B cell (primary cell): ENCODE measurements at regions not wholly inside any gene's neighbourhood (a gene's known extent, or its start where the extent isn't known, plus 50 kb on each side); places are given as distances from the start of the nearest gene placed in this dataset.

Experiments used
- ATAC-seq: fragments of 200-7000 bp; cut with Tn5 transposase; one replicate; pipeline ENCODE4 v1.10.0; 2021; ENCODE audit warnings: low read depth, mild to moderate bottlenecking, moderate number of reproducible peaks, moderate library complexity
- CTCF ChIA-PET: fragments of 350-600 bp; sonication (Branson Sonifier 250); formaldehyde crosslinking; loops from one replicate; lab custom pipeline; 2021; ENCODE audit warnings: antibody characterized with exemption, inconsistent platforms; lab: Charles Lee
- POLR2A ChIA-PET: fragments of 350-600 bp; sonication (Branson Sonifier 250); formaldehyde crosslinking; loops from one replicate; lab custom pipeline; 2021; ENCODE audit warnings: antibody characterized with exemption; lab: Charles Lee
- DNase-seq: peaks from one replicate; pipeline ENCODE4 v3.0.0; 2013
- H2AFZ ChIP-seq: 2 replicates; pipeline ENCODE4 v1.6.1; 2012; ENCODE audit warnings: mild to moderate bottlenecking, low read depth, low read length; ENCODE audit not compliant: insufficient read depth, poor library complexity, severe bottlenecking
- H3K27ac ChIP-seq, 2 donors: 1 replicate in 1 of 2; 2 replicates in 1 of 2; pipeline ENCODE4 v1.5.1; 2012 to 2013; ENCODE audit warnings: low read length in 2 of 2, mild to moderate bottlenecking in 2 of 2, moderate library complexity in 1 of 2
- H3K27me3 ChIP-seq, 4 experiments: fragments of 200-600 bp in 1 of 4; sonication (generic) in 1 of 4; replicated peaks in 1 of 4; 1 replicate in 2 of 4; 2 replicates in 2 of 4; pipeline versions ENCODE4 v1.6.1 to v1.7.0; 2013 to 2016; ENCODE audit warnings: low read length in 3 of 4, mild to moderate bottlenecking in 2 of 4, mixed read lengths in 1 of 4, moderate library complexity in 1 of 4; ENCODE audit not compliant: insufficient read depth in 4 of 4, control insufficient read depth in 3 of 4; ENCODE audit errors: control extremely low read depth in 1 of 4
- H3K36me3 ChIP-seq, 2 experiments: replicated peaks in 1 of 2; 1 replicate in 1 of 2; 2 replicates in 1 of 2; pipeline versions ENCODE4 v1.6.1 to v1.7.1; 2013; ENCODE audit warnings: low read length in 1 of 2; ENCODE audit not compliant: insufficient read depth in 2 of 2, control insufficient read depth in 1 of 2; ENCODE audit errors: control extremely low read depth in 1 of 2, extremely low read depth in 1 of 2
- H3K4me1 ChIP-seq, 2 donors: fragments of 200-600 bp in 1 of 2; sonication (generic) in 1 of 2; 1 replicate in 1 of 2; 2 replicates in 1 of 2; pipeline versions ENCODE4 v1.5.1 to v1.6.1; 2013 to 2017; ENCODE audit warnings: low read length in 2 of 2; ENCODE audit not compliant: control insufficient read depth in 2 of 2, insufficient read depth in 2 of 2
- H3K4me2 ChIP-seq: replicated peaks from 2 replicates; pipeline ENCODE3; 2012; ENCODE audit warnings: mild to moderate bottlenecking, low read depth, low read length; ENCODE audit not compliant: poor library complexity, severe bottlenecking
- H3K4me3 ChIP-seq, 5 experiments: fragments of 200-600 bp in 1 of 5; sonication (generic) in 1 of 5; 1 replicate in 3 of 5; 2 replicates in 2 of 5; pipeline versions ENCODE4 v1.5.1 to v1.7.0; 2011 to 2016; ENCODE audit warnings: low read length in 4 of 5, mild to moderate bottlenecking in 4 of 5, low read depth in 2 of 5, control low read depth in 1 of 5, moderate library complexity in 1 of 5; ENCODE audit not compliant: insufficient read depth in 1 of 5; ENCODE audit errors: control extremely low read depth in 1 of 5, extremely low read depth in 1 of 5
- H3K79me2 ChIP-seq: fragments of 200-600 bp; sonication (generic); one replicate; pipeline ENCODE4 v1.6.0; 2016; ENCODE audit warnings: low read length; ENCODE audit not compliant: control insufficient read depth, insufficient read depth
- H3K9ac ChIP-seq: fragments of 200-600 bp; sonication (generic); 2 replicates; pipeline ENCODE4 v1.6.1; 2017; ENCODE audit warnings: mild to moderate bottlenecking, low read length, moderate library complexity
- H3K9me3 ChIP-seq, 3 donors: one replicate each; pipeline versions ENCODE4 v1.6.1 to v1.7.1; 2013; ENCODE audit warnings: low read length in 2 of 3; ENCODE audit not compliant: control insufficient read depth in 2 of 3, insufficient read depth in 1 of 3; ENCODE audit errors: control extremely low read depth in 1 of 3
- H4K20me1 ChIP-seq: 2 replicates; pipeline ENCODE4 v1.6.0; 2012; ENCODE audit warnings: mild to moderate bottlenecking, low read length; ENCODE audit not compliant: insufficient read depth, control insufficient read depth, poor library complexity, severe bottlenecking
- H3K27ac Mint-ChIP-seq: one replicate; pipeline ENCODE4 v1.8.0; 2021; ENCODE audit warnings: mixed read lengths
- H3K27me3 Mint-ChIP-seq: one replicate; pipeline ENCODE4 v1.8.0; 2021; ENCODE audit warnings: mixed read lengths
- H3K4me1 Mint-ChIP-seq: one replicate; pipeline ENCODE4 v1.8.0; 2021; ENCODE audit warnings: mixed read lengths
- H3K4me3 Mint-ChIP-seq: one replicate; pipeline ENCODE4 v1.8.0; 2021; ENCODE audit warnings: mixed read lengths
- H3K9me3 Mint-ChIP-seq: one replicate; pipeline ENCODE4 v1.8.0; 2022; ENCODE audit warnings: mixed read lengths; ENCODE audit not compliant: insufficient read depth
- EZH2 ChIP-seq: IDR thresholded peaks from 2 replicates; pipeline ENCODE4 v1.6.1; 2012; ENCODE audit warnings: borderline replicate concordance, low read depth, mild to moderate bottlenecking, moderate library complexity, low read length; ENCODE audit not compliant: insufficient read depth, poor library complexity, severe bottlenecking
- WGBS: methylation state at CpG from one replicate; pipeline ENCODE4 v1.1.5; 2013; ENCODE audit warnings: missing lambda C conversion rate; ENCODE audit not compliant: insufficient coverage; 5-methylcytosine and 5-hydroxymethylcytosine counted together
- intact Hi-C: fragments of 100-400 bp; cut with micrococcal nuclease; formaldehyde crosslinking; loops from one replicate; pipeline ENCODE4 v1.10.0; 2022
- TF ChIP-seq, protein P1 (sequence below): fragments of 200-600 bp; IDR thresholded peaks from one replicate; pipeline ENCODE4 v1.8.0; 2022; ENCODE audit warnings: antibody characterized with exemption, mild to moderate bottlenecking

DNA sequence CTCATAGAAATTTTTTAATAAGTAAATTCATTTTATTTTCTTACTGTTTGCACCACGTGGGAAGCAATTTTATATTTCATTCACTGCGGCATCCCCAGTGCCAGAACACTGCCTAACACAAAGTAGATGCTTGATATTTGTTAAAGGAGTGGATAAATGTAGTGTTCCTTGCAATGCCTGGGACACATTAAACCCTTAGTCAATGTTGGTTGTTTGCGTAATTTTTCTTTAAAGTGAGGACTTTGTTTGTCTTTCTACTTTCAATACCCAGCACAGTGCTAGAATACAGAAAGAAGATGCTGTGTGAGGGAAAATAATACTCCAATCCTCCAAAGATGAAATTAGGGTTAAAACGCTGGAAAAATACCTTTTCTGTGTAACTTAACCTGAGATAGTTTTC, 299.3 kb downstream of the MAP2K6 start:
- no peaks in the 10 kb centered on the region for H3K9me3 Mint-ChIP-seq
- ATAC-seq (no peak), DNase-seq (no peak)
- CTCF ChIA-PET: no interaction called here
- no peak overlapping the region for H3K27ac Mint-ChIP-seq
- no peaks in the 10 kb centered on the region for H3K79me2 ChIP-seq
- no peaks in the 10 kb centered on the region for H3K27me3 ChIP-seq
- H2AFZ ChIP-seq: no peak overlapping the region
- no peaks in the 10 kb centered on the region for H3K27me3 Mint-ChIP-seq
- peaks cover 0 to 1% (median 0%) of the 10 kb centered on the region in 3 donors for H3K9me3 ChIP-seq
- no peaks in the 10 kb centered on the region for H4K20me1 ChIP-seq
- H3K4me3 Mint-ChIP-seq: no peak overlapping the region
- no peak for TF ChIP-seq EZH2
- TF ChIP-seq, protein P1, sequence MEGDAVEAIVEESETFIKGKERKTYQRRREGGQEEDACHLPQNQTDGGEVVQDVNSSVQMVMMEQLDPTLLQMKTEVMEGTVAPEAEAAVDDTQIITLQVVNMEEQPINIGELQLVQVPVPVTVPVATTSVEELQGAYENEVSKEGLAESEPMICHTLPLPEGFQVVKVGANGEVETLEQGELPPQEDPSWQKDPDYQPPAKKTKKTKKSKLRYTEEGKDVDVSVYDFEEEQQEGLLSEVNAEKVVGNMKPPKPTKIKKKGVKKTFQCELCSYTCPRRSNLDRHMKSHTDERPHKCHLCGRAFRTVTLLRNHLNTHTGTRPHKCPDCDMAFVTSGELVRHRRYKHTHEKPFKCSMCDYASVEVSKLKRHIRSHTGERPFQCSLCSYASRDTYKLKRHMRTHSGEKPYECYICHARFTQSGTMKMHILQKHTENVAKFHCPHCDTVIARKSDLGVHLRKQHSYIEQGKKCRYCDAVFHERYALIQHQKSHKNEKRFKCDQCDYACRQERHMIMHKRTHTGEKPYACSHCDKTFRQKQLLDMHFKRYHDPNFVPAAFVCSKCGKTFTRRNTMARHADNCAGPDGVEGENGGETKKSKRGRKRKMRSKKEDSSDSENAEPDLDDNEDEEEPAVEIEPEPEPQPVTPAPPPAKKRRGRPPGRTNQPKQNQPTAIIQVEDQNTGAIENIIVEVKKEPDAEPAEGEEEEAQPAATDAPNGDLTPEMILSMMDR: no peak
- no peak overlapping the region for H3K9ac ChIP-seq
- no peak overlapping the region for H3K27ac ChIP-seq
- H3K4me1 Mint-ChIP-seq: no peaks in the 10 kb centered on the region
- no peaks in the 10 kb centered on the region for H3K36me3 ChIP-seq
- no peaks in the 10 kb centered on the region for H3K4me1 ChIP-seq
- WGBS: no CpG with 5 or more reads among the region's 4 CpGs
- POLR2A ChIA-PET: no interaction called here
- intact Hi-C loops: no loop called here
- no peak overlapping the region for H3K4me2 ChIP-seq
- H3K4me3 ChIP-seq: no peak overlapping the region

DNA sequence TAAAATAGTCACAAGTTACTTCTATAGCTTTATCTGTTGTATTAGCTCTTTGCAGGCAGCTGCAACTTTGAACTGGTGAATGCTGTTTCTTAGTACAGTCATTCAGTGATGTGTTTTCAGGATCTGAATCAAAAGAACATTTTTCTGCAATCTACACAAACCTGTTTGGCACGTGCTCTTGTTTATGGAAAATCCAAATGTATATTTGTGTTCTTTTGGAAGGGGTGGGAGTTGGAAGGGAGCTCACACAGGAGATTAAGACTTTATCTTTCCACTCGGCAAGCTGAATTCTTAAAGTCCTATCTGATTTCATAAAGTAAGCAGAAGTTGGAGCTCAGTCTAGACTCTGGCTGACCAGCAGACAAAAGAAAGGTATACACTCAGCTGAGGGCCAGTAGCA, 300.2 kb downstream of the MAP2K6 start:
- Mint-ChIP-seq H3K4me3 (no peak overlapping the region), H3K4me1 (no peaks in the 10 kb centered on the region), H3K27ac (no peak overlapping the region), H3K27me3 (no peaks in the 10 kb centered on the region), H3K9me3 (no peaks in the 10 kb centered on the region)
- no peak overlapping the region for H2AFZ ChIP-seq
- no peak overlapping the region for H3K9ac ChIP-seq
- no peaks in the 10 kb centered on the region for H3K79me2 ChIP-seq
- H3K36me3 ChIP-seq: no peaks in the 10 kb centered on the region
- ChIA-PET POLR2A (no interaction called here), CTCF (no interaction called here)
- H3K27ac ChIP-seq: no peak overlapping the region
- H3K4me3 ChIP-seq: no peak overlapping the region
- ATAC-seq (no peak), DNase-seq (no peak)
- intact Hi-C loops: no loop called here
- no peaks in the 10 kb centered on the region for H4K20me1 ChIP-seq
- no peaks in the 10 kb centered on the region for H3K27me3 ChIP-seq
- TF ChIP-seq, protein P1: no peak
- H3K9me3 ChIP-seq: peaks cover 0 to 1% (median 0%) of the 10 kb centered on the region in 3 donors
- no peak overlapping the region for H3K4me2 ChIP-seq
- H3K4me1 ChIP-seq: no peaks in the 10 kb centered on the region
- no CpG with 5 or more reads among the region's 2 CpGs for WGBS
